HG03108 (cell line): ENCODE measurements at regions not wholly inside any gene's neighbourhood (a gene's known extent, or its start where the extent isn't known, plus 50 kb on each side); places are given as distances from the start of the nearest gene placed in this dataset.
"Not testable (repeated sequence)": the region's sequence is repeated elsewhere in the genome, so short reads cannot be mapped to it uniquely, and the experiment has no call there.

Experiments
- ATAC-seq: cut with Tn5 transposase; IDR thresholded peaks from one replicate; pipeline ENCODE4 v1.9.1; 2021; ENCODE audit warnings: moderate library complexity; ENCODE audit not compliant: unreplicated experiment

GRCh38 chr9:42568942-42569556 lies 385.6 kb downstream of the SPATA31A6 start:
- ATAC-seq, result not testable (repeated sequence)

DNA sequence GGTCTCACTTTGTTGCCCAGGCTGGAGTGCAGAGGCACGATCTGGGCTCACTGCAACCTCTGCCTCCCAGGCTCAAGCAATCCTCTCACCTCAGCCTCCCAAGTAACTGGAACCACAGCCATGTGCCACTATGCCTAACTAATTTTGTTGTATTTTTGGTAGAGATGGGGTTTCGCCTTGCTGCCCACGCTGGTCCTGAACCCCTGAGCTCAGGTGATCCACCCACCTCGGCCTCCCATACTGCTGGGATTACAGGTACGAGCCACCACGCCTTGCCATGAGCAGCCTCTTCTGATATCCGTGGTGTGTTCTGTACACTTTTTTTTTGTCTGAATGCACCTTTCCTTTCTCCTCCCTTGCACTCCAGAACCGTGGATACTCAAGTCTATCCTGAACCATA lies 394.4 kb downstream of the SPATA31A6 start:
- not testable (repeated sequence) for ATAC-seq
